ENCODE measurements at regions not wholly inside any gene's neighbourhood (a gene's known extent, or its start where the extent isn't known, plus 50 kb on each side); places are given as distances from the start of the nearest gene placed in this dataset.

DNA sequence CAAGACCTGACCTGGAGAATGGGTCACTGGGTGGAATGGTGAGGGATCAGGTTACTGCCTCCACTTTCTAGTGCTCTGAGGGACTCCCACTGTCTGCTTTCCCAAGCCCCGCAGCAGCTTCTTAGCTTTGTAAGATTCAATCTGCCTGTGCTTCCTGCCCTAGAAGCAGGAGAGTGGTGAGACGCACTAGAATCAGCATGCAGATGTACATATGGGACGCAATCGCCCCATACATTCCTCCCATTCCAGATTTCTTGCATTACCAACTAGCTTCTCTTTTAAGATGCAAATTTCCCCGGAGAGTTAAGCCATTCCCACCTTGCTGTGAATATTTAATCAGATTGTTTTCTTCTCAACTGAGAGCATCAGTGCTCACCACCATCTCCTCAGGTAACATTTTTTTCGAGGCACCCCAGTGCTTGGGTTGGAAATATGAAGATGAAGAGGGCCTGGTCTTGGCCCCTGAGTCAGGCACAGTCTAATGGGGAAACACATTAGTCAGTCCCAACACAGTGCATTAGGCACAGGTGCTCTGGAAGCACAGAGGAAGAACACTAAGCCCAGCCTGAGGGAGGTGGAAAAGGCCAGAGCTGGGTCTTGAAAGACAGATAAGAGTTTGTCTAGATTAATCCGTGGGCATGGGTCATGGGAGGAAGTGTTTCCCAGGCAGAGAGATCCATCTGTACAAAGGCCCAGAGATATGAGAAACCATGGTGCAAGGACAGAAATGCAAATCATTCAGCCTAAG lies 66.7 kb upstream of the PRPS1 start:
- TF ChIP-seq, protein P1, sequence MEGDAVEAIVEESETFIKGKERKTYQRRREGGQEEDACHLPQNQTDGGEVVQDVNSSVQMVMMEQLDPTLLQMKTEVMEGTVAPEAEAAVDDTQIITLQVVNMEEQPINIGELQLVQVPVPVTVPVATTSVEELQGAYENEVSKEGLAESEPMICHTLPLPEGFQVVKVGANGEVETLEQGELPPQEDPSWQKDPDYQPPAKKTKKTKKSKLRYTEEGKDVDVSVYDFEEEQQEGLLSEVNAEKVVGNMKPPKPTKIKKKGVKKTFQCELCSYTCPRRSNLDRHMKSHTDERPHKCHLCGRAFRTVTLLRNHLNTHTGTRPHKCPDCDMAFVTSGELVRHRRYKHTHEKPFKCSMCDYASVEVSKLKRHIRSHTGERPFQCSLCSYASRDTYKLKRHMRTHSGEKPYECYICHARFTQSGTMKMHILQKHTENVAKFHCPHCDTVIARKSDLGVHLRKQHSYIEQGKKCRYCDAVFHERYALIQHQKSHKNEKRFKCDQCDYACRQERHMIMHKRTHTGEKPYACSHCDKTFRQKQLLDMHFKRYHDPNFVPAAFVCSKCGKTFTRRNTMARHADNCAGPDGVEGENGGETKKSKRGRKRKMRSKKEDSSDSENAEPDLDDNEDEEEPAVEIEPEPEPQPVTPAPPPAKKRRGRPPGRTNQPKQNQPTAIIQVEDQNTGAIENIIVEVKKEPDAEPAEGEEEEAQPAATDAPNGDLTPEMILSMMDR (conservative IDR thresholded peaks at IDR 0.05; ENCODE audit: low read depth, low read length): no peak
- no peak overlapping the region for H2AFZ ChIP-seq (ENCODE audit: low read depth)
- no peak overlapping the region for H3K4me2 ChIP-seq
- no peaks in the 10 kb centered on the region for H3K27me3 ChIP-seq (ENCODE audit: insufficient read depth, low read depth)
- no peak overlapping the region for H3K27ac ChIP-seq
- no peaks in the 10 kb centered on the region for H3K4me1 ChIP-seq (ENCODE audit: low read depth, poor library complexity, severe bottlenecking)
- no peak overlapping the region for H3K9ac ChIP-seq
- H3K36me3 ChIP-seq (ENCODE audit: insufficient read depth): no peaks in the 10 kb centered on the region
- H4K20me1 ChIP-seq (ENCODE audit: insufficient read depth): no peaks in the 10 kb centered on the region
- H3K4me3 ChIP-seq (IDR thresholded peaks at IDR 0.05; ENCODE audit: insufficient read depth, low read depth, low read length): no peak overlapping the region
- no peaks in the 10 kb centered on the region for H3K79me2 ChIP-seq (ENCODE audit: insufficient read depth, low read depth)

DNA sequence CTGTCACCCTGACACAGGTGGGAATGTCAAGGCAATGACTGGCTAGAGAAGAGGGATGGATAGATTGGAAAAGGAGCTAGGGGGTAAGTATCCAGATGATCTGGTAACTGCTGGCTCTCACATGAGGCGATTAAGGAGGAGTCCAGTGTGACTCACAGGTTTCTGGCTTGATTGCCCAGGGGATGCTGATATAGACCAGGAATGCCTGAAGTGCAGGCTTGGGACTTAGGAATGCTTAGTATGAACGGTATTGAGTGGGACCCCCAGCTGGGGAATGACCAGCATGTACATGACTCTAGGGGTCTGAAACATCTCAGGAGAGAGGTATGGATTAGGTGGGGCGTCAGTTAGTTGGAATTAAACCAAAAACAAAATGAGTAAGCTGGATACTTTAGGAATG lies 65.8 kb upstream of the PRPS1 start:
- no peak overlapping the region for H3K9ac ChIP-seq
- no peaks in the 10 kb centered on the region for H3K79me2 ChIP-seq (ENCODE audit: insufficient read depth, low read depth)
- TF ChIP-seq, protein P1 (conservative IDR thresholded peaks at IDR 0.05; ENCODE audit: low read depth, low read length): no peak
- H3K4me2 ChIP-seq: no peak overlapping the region
- H3K27ac ChIP-seq: no peak overlapping the region
- H2AFZ ChIP-seq (ENCODE audit: low read depth): no peak overlapping the region
- H4K20me1 ChIP-seq (ENCODE audit: insufficient read depth): no peaks in the 10 kb centered on the region
- H3K4me3 ChIP-seq (IDR thresholded peaks at IDR 0.05; ENCODE audit: insufficient read depth, low read depth, low read length): no peak overlapping the region
- no peaks in the 10 kb centered on the region for H3K4me1 ChIP-seq (ENCODE audit: low read depth, poor library complexity, severe bottlenecking)
- no peaks in the 10 kb centered on the region for H3K36me3 ChIP-seq (ENCODE audit: insufficient read depth)
- no peaks in the 10 kb centered on the region for H3K27me3 ChIP-seq (ENCODE audit: insufficient read depth, low read depth)

DNA sequence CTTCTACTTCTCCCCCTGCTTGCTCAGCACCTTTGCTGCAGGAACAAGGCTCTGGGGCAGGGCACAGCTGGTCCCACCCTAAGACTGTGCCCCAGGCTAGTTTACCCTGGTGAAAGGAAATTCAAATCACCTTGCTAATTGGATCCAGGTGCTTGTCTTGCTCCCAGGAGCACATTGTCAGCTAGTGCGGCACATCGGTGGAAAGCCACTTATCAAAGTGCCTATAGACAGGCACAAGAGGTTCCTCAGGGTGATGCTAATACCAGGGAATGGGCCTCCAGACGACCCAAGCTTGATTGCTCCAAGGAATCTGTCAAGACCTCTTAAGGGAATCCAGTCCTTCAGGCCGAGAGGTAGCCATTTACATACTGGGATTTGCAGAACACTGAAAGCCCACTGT lies 64.5 kb upstream of the PRPS1 start:
- no peak overlapping the region for H3K4me2 ChIP-seq

DNA sequence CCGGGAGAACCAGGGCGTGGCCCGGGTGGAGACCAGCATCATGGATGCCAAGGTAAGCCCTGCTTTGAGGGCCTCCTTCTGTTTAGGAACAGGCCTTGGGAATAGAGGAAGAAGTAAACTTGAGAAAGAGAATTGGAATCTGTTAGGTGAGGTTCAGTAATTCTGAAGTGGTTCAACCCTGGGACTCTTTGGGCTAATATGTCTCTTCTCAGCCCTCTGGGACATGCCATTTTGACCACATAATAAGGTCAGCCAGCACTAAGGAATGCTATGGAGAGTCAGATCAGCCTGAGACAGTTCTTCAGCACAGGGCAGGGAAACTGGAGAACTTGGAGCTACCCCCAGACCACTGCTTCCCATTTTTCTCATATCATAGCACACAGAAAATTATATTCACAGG lies 63.3 kb upstream of the PRPS1 start:
- TF ChIP-seq, protein P1 (conservative IDR thresholded peaks at IDR 0.05; ENCODE audit: low read depth, low read length): no peak
- H3K36me3 ChIP-seq (ENCODE audit: insufficient read depth): no peaks in the 10 kb centered on the region

More for the DNA sequence above, 64.5 kb upstream of the PRPS1 start:
- H3K36me3 ChIP-seq (ENCODE audit: insufficient read depth): no peaks in the 10 kb centered on the region
- H3K4me1 ChIP-seq (ENCODE audit: low read depth, poor library complexity, severe bottlenecking): no peaks in the 10 kb centered on the region
- H3K4me3 ChIP-seq (IDR thresholded peaks at IDR 0.05; ENCODE audit: insufficient read depth, low read depth, low read length): no peak overlapping the region
- H3K27ac ChIP-seq: no peak overlapping the region
- no peak overlapping the region for H3K9ac ChIP-seq
- H4K20me1 ChIP-seq (ENCODE audit: insufficient read depth): no peaks in the 10 kb centered on the region
- no peaks in the 10 kb centered on the region for H3K27me3 ChIP-seq (ENCODE audit: insufficient read depth, low read depth)
- H3K79me2 ChIP-seq (ENCODE audit: insufficient read depth, low read depth): no peaks in the 10 kb centered on the region
- TF ChIP-seq, protein P1 (conservative IDR thresholded peaks at IDR 0.05; ENCODE audit: low read depth, low read length): no peak
- no peak overlapping the region for H2AFZ ChIP-seq (ENCODE audit: low read depth)

More for the DNA sequence above, 63.3 kb upstream of the PRPS1 start:
- no peak overlapping the region for H3K4me2 ChIP-seq
- no peaks in the 10 kb centered on the region for H4K20me1 ChIP-seq (ENCODE audit: insufficient read depth)
- no peaks in the 10 kb centered on the region for H3K4me1 ChIP-seq (ENCODE audit: low read depth, poor library complexity, severe bottlenecking)
- H3K27ac ChIP-seq: no peak overlapping the region
- no peak overlapping the region for H3K4me3 ChIP-seq (IDR thresholded peaks at IDR 0.05; ENCODE audit: insufficient read depth, low read depth, low read length)
- no peaks in the 10 kb centered on the region for H3K79me2 ChIP-seq (ENCODE audit: insufficient read depth, low read depth)
- H2AFZ ChIP-seq (ENCODE audit: low read depth): no peak overlapping the region
- H3K27me3 ChIP-seq (ENCODE audit: insufficient read depth, low read depth): no peaks in the 10 kb centered on the region
- no peak overlapping the region for H3K9ac ChIP-seq
